ENCODE measurements at regions not wholly inside any gene's neighbourhood (a gene's known extent, or its start where the extent isn't known, plus 50 kb on each side); places are given as distances from the start of the nearest gene placed in this dataset.

DNA sequence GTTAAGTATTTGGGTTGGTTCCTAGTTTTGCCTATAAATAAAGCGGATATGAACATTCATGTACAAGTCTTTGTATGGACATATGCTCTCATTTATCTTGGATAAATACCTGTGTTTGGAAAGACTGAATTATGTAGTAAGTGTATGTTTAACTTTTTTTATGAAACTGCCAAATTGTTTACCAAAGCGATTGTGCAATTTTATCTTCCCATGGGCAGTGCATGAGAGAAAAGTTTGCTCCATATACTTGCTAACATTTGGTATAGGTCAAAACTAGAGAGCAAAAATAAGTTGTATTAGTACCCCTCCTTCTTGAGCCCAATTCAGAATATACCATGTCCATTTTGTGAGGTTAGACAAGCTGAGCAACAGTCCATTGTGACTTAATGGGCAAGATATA, 502.6 kb downstream of the SQOR start:
- H3K4me1 ChIP-seq (ENCODE audit: low read depth): no peaks in the 10 kb centered on the region
- H3K27ac ChIP-seq: no peak overlapping the region
- H3K27me3 ChIP-seq: no peaks in the 10 kb centered on the region
- TF ChIP-seq, protein P1, sequence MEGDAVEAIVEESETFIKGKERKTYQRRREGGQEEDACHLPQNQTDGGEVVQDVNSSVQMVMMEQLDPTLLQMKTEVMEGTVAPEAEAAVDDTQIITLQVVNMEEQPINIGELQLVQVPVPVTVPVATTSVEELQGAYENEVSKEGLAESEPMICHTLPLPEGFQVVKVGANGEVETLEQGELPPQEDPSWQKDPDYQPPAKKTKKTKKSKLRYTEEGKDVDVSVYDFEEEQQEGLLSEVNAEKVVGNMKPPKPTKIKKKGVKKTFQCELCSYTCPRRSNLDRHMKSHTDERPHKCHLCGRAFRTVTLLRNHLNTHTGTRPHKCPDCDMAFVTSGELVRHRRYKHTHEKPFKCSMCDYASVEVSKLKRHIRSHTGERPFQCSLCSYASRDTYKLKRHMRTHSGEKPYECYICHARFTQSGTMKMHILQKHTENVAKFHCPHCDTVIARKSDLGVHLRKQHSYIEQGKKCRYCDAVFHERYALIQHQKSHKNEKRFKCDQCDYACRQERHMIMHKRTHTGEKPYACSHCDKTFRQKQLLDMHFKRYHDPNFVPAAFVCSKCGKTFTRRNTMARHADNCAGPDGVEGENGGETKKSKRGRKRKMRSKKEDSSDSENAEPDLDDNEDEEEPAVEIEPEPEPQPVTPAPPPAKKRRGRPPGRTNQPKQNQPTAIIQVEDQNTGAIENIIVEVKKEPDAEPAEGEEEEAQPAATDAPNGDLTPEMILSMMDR (IDR thresholded peaks at IDR 0.05; ENCODE audit: low read depth, low read length): no peak
- H3K36me3 ChIP-seq: no peaks in the 10 kb centered on the region
- no peak for DNase-seq (ENCODE audit: low read depth in 1 of 2, low spot score in 1 of 2)
- H3K9me3 ChIP-seq (ENCODE audit: low read depth): no peaks in the 10 kb centered on the region
- H3K4me3 ChIP-seq: no peak overlapping the region

DNA sequence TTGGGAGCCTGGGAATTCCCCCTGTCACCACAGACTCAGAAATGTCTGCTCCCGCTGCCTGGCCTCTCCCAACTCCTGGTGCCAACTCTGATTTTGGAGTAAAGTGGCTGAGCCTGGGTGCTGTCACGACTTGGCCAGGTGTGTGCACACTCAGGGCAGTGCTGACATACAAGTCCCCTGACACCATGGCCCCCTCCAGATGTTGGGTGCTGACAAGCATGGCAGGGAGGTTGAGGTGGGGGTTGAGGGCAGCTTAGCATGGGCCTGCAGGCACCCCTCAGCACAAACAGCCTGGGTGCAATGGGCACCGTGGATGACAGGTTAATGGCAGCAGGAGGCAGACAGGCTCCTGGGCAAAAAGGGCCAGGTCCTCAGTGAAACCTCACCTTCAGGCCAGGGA, 511.2 kb downstream of the SQOR start:
- H3K36me3 ChIP-seq: no peaks in the 10 kb centered on the region

DNA sequence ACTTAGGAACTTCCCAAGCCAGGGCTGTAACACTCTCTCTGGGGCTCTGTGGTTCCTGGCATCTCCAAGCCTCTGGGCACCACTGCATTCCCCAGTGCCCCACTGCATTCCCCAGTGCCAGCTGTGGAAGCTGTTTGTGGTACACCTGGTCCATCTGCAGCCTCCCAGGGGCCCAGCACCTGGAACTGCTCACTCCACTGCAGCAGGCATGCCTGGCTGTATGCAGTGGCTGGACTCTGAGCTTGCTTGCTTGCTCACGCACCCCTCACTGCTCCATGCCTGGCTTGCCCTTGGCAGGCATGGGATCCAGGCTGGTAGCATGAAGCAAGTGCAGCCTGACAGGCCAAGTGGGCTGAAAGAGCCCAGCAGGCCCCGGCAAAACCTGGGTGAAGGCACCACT, 512.1 kb downstream of the SQOR start:
- Histone ChIP-seq H3K27me3 (no peaks in the 10 kb centered on the region), H3K36me3 (no peaks in the 10 kb centered on the region), H3K4me3 (no peak overlapping the region), H3K9me3 (ENCODE audit: low read depth) (no peaks in the 10 kb centered on the region), H3K4me1 (ENCODE audit: low read depth) (no peaks in the 10 kb centered on the region), H3K27ac (no peak overlapping the region)
- no peak for DNase-seq (ENCODE audit: low read depth in 1 of 2, low spot score in 1 of 2)
- TF ChIP-seq, protein P1 (IDR thresholded peaks at IDR 0.05; ENCODE audit: low read depth, low read length): no peak

More for the DNA sequence above, 511.2 kb downstream of the SQOR start:
- H3K9me3 ChIP-seq (ENCODE audit: low read depth): no peaks in the 10 kb centered on the region
- DNase-seq (ENCODE audit: low read depth in 1 of 2, low spot score in 1 of 2): no peak
- no peak overlapping the region for H3K4me3 ChIP-seq
- no peak overlapping the region for H3K27ac ChIP-seq
- TF ChIP-seq, protein P1 (IDR thresholded peaks at IDR 0.05; ENCODE audit: low read depth, low read length): no peak
- no peaks in the 10 kb centered on the region for H3K4me1 ChIP-seq (ENCODE audit: low read depth)
- H3K27me3 ChIP-seq: no peaks in the 10 kb centered on the region

DNA sequence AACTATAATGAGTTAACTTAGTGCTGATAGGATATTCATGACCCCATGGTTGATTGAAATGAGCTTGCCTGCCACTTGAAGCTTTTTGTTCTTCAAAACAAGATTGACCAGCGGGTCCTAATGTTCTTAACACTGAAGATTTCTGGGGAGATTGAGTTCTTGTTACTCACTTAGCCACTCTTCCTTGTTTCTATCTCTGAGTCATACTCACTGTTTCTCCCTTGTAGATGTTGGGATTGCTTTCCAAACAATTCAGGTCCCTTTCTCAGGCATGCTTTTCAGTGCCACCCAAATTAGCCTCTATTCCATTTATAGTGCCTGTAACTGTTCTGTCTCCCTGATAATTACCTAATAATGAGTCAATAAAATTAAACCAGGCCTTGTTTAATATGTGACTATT, 517.0 kb downstream of the SQOR start:
- no peak for DNase-seq (ENCODE audit: low read depth in 1 of 2, low spot score in 1 of 2)
- H3K27ac ChIP-seq: no peak overlapping the region
- TF ChIP-seq, protein P1 (IDR thresholded peaks at IDR 0.05; ENCODE audit: low read depth, low read length): no peak
- H3K27me3 ChIP-seq: no peaks in the 10 kb centered on the region
- no peaks in the 10 kb centered on the region for H3K4me1 ChIP-seq (ENCODE audit: low read depth)
- no peaks in the 10 kb centered on the region for H3K9me3 ChIP-seq (ENCODE audit: low read depth)
- H3K4me3 ChIP-seq: no peak overlapping the region
- H3K36me3 ChIP-seq: no peaks in the 10 kb centered on the region

DNA sequence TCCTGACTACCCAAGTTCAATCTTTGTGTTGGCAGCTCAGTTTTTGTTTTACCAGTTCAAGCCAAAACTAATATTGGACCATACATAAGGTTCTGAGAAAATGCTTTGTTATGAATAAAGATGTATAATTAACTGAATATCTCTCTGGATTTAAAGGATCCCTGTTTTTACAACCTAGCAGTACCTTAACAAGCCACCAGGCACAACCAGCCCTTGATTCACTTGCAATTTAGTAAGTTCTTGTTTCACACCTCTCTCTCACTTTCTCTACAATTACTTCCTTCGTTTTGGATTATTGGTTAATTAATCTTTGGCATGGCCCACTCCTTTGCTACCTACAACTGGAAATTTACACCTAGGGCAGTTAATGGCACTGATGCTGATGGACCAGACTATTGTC, 531.9 kb downstream of the SQOR start:
- H3K9me3 ChIP-seq (ENCODE audit: low read depth): no peaks in the 10 kb centered on the region
- H3K36me3 ChIP-seq: no peaks in the 10 kb centered on the region
- H3K27me3 ChIP-seq: no peaks in the 10 kb centered on the region
- no peak overlapping the region for H3K27ac ChIP-seq
- DNase-seq (ENCODE audit: low read depth in 1 of 2, low spot score in 1 of 2): no peak
- TF ChIP-seq, protein P1 (IDR thresholded peaks at IDR 0.05; ENCODE audit: low read depth, low read length): no peak
- H3K4me1 ChIP-seq (ENCODE audit: low read depth): no peaks in the 10 kb centered on the region
- H3K4me3 ChIP-seq: no peak overlapping the region

DNA sequence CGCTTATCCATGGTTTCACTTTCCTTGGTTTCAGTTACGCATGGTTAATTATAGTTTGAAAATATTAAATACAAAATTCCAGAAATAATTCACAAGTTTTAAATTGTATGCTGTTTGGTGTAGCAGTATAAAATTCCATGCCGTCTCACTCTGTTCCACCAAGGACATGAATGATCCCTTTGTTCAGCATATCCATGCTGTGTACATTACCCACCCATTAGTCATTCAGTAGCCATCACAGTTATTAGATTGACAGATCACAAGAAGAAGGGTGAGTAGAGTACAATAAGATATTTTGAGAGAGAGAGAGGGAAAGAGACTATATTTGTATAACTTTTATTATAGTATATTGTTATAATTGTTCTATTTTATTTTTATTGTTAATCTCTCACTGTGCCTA, 535.5 kb downstream of the SQOR start:
- Histone ChIP-seq H3K9me3 (ENCODE audit: low read depth) (no peaks in the 10 kb centered on the region), H3K27ac (no peak overlapping the region), H3K36me3 (no peaks in the 10 kb centered on the region), H3K4me1 (ENCODE audit: low read depth) (no peaks in the 10 kb centered on the region), H3K27me3 (no peaks in the 10 kb centered on the region), H3K4me3 (no peak overlapping the region)
- DNase-seq (ENCODE audit: low read depth in 1 of 2, low spot score in 1 of 2): no peak
- TF ChIP-seq, protein P1 (IDR thresholded peaks at IDR 0.05; ENCODE audit: low read depth, low read length): no peak
